HG03025 (cell line): ENCODE measurements at regions not wholly inside any gene's neighbourhood (a gene's known extent, or its start where the extent isn't known, plus 50 kb on each side); places are given as distances from the start of the nearest gene placed in this dataset.
"Not testable (repeated sequence)": the region's sequence is repeated elsewhere in the genome, so short reads cannot be mapped to it uniquely, and the experiment has no call there.

Source experiments
- ATAC-seq: cut with Tn5 transposase; IDR thresholded peaks from one replicate; pipeline ENCODE4 v1.9.1; 2021; ENCODE audit warnings: mild to moderate bottlenecking, moderate library complexity; ENCODE audit not compliant: unreplicated experiment, low FRiP score

GRCh38 chr13:23053711-23054110 lies 127.1 kb upstream of the SGCG start:
- ATAC-seq = not testable (repeated sequence)

GRCh38 chr13:23059173-23059572 lies 121.6 kb upstream of the SGCG start:
- ATAC-seq = no peak

- no peak for ATAC-seq
Measured at GRCh38 chr13:23060959-23061358, 119.8 kb upstream of the SGCG start.

- no peak for ATAC-seq
Measured at GRCh38 chr13:23067129-23067528, 113.7 kb upstream of the SGCG start.

- no peak for ATAC-seq
Measured at GRCh38 chr13:23069566-23069965, 111.2 kb upstream of the SGCG start.

- no peak for ATAC-seq
Measured at GRCh38 chr13:23074075-23074828, 106.5 kb upstream of the SGCG start.

- no peak for ATAC-seq
Measured at GRCh38 chr13:23081220-23081619, 99.6 kb upstream of the SGCG start.

GRCh38 chr13:23081901-23082300 lies 98.9 kb upstream of the SGCG start:
- no peak for ATAC-seq

- ATAC-seq = no peak
Measured at GRCh38 chr13:23086968-23087623, 93.7 kb upstream of the SGCG start.

GRCh38 chr13:23087880-23088279 lies 92.9 kb upstream of the SGCG start:
- ATAC-seq = no peak

- no peak for ATAC-seq
Measured at GRCh38 chr13:23098161-23098907, 82.4 kb upstream of the SGCG start.

- ATAC-seq = no peak
Measured at GRCh38 chr13:23105051-23105450, 75.7 kb upstream of the SGCG start.

- ATAC-seq = no peak
Measured at GRCh38 chr13:23107665-23108064, 73.1 kb upstream of the SGCG start.

- ATAC-seq = no peak
Measured at GRCh38 chr13:23119131-23119530, 61.6 kb upstream of the SGCG start.

- ATAC-seq = not testable (repeated sequence)
Measured at GRCh38 chr13:23127540-23127939, 53.2 kb upstream of the SGCG start.

- no peak for ATAC-seq
Measured at GRCh38 chr13:23129331-23129730, 51.4 kb upstream of the SGCG start.
